ENCODE measurements at regions not wholly inside any gene's neighbourhood (a gene's known extent, or its start where the extent isn't known, plus 50 kb on each side); places are given as distances from the start of the nearest gene placed in this dataset.

GRCh38 chr6:37551446-37551845 lies 51.8 kb upstream of the CCDC167 start:
- Histone ChIP-seq H3K9me3 (no peaks in the 10 kb centered on the region), H3K27me3 (peaks cover 0 to 6% (median 0%) of the 10 kb centered on the region in 3 donors), H3K27ac (no peak overlapping the region), H3K36me3 (no peaks in the 10 kb centered on the region), H3K4me1 (no peaks in the 10 kb centered on the region), H3K4me3 (no peak overlapping the region)
- intact Hi-C loops (cut with DNase I; ENCODE audit: low total_unique reads) (no loop called here), in situ Hi-C loops (cut with MboI; ENCODE audit: low sequenced_read_pairs in 4 of 4) (loop anchor here in 1 of 4 donors (25.0 kb wide), 1 partner anchor 214 kb away; no protein-coding TSS in a partner anchor)
- TF ChIP-seq POLR2A (IDR thresholded peaks at IDR 0.05) = no peak
- no peak for TF ChIP-seq CTCF (IDR thresholded peaks at IDR 0.05 in 4 of 5, conservative IDR thresholded peaks at IDR 0.05 in 1 of 5)
- DNase-seq (no peak), ATAC-seq (no peak)

GRCh38 chr6:37551002-37551401 lies 51.3 kb upstream of the CCDC167 start:
- intact Hi-C loops (cut with DNase I; ENCODE audit: low total_unique reads) (no loop called here), in situ Hi-C loops (cut with MboI; ENCODE audit: low sequenced_read_pairs in 4 of 4) (loop anchor here in 1 of 4 donors (25.0 kb wide), 1 partner anchor 214 kb away; no protein-coding TSS in a partner anchor)
- no peak overlapping the region for H3K27ac ChIP-seq
- DNase-seq (no peak), ATAC-seq (no peak)
- H3K9me3 ChIP-seq = no peaks in the 10 kb centered on the region
- no peak for TF ChIP-seq CTCF (IDR thresholded peaks at IDR 0.05 in 4 of 5, conservative IDR thresholded peaks at IDR 0.05 in 1 of 5)
- no peak for TF ChIP-seq POLR2A (IDR thresholded peaks at IDR 0.05)
- no peaks in the 10 kb centered on the region for H3K36me3 ChIP-seq
- H3K4me1 ChIP-seq = no peaks in the 10 kb centered on the region
- H3K27me3 ChIP-seq = peaks cover 0 to 6% (median 0%) of the 10 kb centered on the region in 3 donors
- no peak overlapping the region for H3K4me3 ChIP-seq

GRCh38 chr6:37550191-37550831 lies 50.6 kb upstream of the CCDC167 start:
- Histone ChIP-seq H3K4me1 (no peaks in the 10 kb centered on the region), H3K36me3 (no peaks in the 10 kb centered on the region), H3K9me3 (no peaks in the 10 kb centered on the region), H3K27me3 (peaks cover 0 to 6% (median 0%) of the 10 kb centered on the region in 3 donors), H3K4me3 (no peak overlapping the region), H3K27ac (no peak overlapping the region)
- no peak for TF ChIP-seq POLR2A (IDR thresholded peaks at IDR 0.05)
- TF ChIP-seq CTCF (IDR thresholded peaks at IDR 0.05 in 4 of 5, conservative IDR thresholded peaks at IDR 0.05 in 1 of 5) = no peak
- intact Hi-C loops (cut with DNase I; ENCODE audit: low total_unique reads) (no loop called here), in situ Hi-C loops (cut with MboI; ENCODE audit: low sequenced_read_pairs in 4 of 4) (loop anchor here in 1 of 4 donors (25.0 kb wide), 1 partner anchor 213 kb away; no protein-coding TSS in a partner anchor)
- no peak for ATAC-seq
- no peak for DNase-seq

GRCh38 chr6:37549558-37549957 lies 49.9 kb upstream of the CCDC167 start:
- no peaks in the 10 kb centered on the region for H3K9me3 ChIP-seq
- no peak overlapping the region for H3K27ac ChIP-seq
- no peak overlapping the region for H3K4me3 ChIP-seq
- peaks cover 0 to 5% (median 0%) of the 10 kb centered on the region in 3 donors for H3K27me3 ChIP-seq
- no peaks in the 10 kb centered on the region for H3K4me1 ChIP-seq
- no peak for DNase-seq
- no peaks in the 10 kb centered on the region for H3K36me3 ChIP-seq
- in situ Hi-C loops (cut with MboI; ENCODE audit: low sequenced_read_pairs in 4 of 4) (no loop called here), intact Hi-C loops (cut with DNase I; ENCODE audit: low total_unique reads) (no loop called here)
- ATAC-seq = no peak
- no peak for TF ChIP-seq CTCF (IDR thresholded peaks at IDR 0.05 in 4 of 5, conservative IDR thresholded peaks at IDR 0.05 in 1 of 5)

Small RNA genes lying in the stretch of these regions (microRNA-seq; reads per million reads assigned to microRNA genes)
- gene MIR4462 (ENCODE audit: borderline replicate concordance in 2 of 2) = 0 reads per million in 2 donors

Data from gastrocnemius medialis (tissue), 4 donors.